ENCODE measurements at regions not wholly inside any gene's neighbourhood (a gene's known extent, or its start where the extent isn't known, plus 50 kb on each side); places are given as distances from the start of the nearest gene placed in this dataset.
"Not testable (repeated sequence)": the region's sequence is repeated elsewhere in the genome, so short reads cannot be mapped to it uniquely, and the experiment has no call there.

- Mint-ChIP-seq H3K4me3 (no peak overlapping the region; the same call in 1 of the 2 replicates), H3K4me1 (ENCODE audit: low read depth) (peaks cover 16% of the 10 kb centered on the region), H3K36me3 (ENCODE audit: low read depth) (peaks cover 4% of the 10 kb centered on the region; the same call in 1 of the 2 replicates), H3K9me3 (peaks cover 22% of the 10 kb centered on the region), H3K27me3 (ENCODE audit: insufficient read depth) (peaks cover 2% of the 10 kb centered on the region; the same call in 1 of the 2 replicates), H3K27ac (peak overlapping the region; percentile 68)
- peak; percentile 92 for DNase-seq
- peak; percentile 93 for TF ChIP-seq CTCF (IDR thresholded peaks at IDR 0.05)
Measured at GRCh38 chr14:52131640-52132320, 62.9 kb upstream of the NID2 start.

- peaks cover 4% of the 10 kb centered on the region for H3K27me3 Mint-ChIP-seq (ENCODE audit: insufficient read depth)
- H3K9me3 Mint-ChIP-seq = peaks cover 6% of the 10 kb centered on the region
- peaks cover 35% of the 10 kb centered on the region for H3K4me1 Mint-ChIP-seq (ENCODE audit: low read depth)
- no peak for TF ChIP-seq CTCF (IDR thresholded peaks at IDR 0.05)
- no peak overlapping the region for H3K4me3 Mint-ChIP-seq
- no peaks in the 10 kb centered on the region for H3K36me3 Mint-ChIP-seq (ENCODE audit: low read depth)
- no peak for DNase-seq
- H3K27ac Mint-ChIP-seq = no peak overlapping the region
Measured at GRCh38 chr14:52129721-52130120, 60.9 kb upstream of the NID2 start.

GRCh38 chr14:52125885-52126284, 57.0 kb upstream of the NID2 start:
- no peaks in the 10 kb centered on the region for H3K9me3 Mint-ChIP-seq
- no peak for DNase-seq
- peak overlapping the region; percentile 53; the same call in 1 of the 2 replicates for H3K4me3 Mint-ChIP-seq
- H3K27me3 Mint-ChIP-seq (ENCODE audit: insufficient read depth) = peaks cover 2% of the 10 kb centered on the region; the same call in 1 of the 2 replicates
- no peak for TF ChIP-seq CTCF (IDR thresholded peaks at IDR 0.05)
- peak overlapping the region; percentile 96 for H3K27ac Mint-ChIP-seq
- no peaks in the 10 kb centered on the region for H3K36me3 Mint-ChIP-seq (ENCODE audit: low read depth)
- peaks cover 43% of the 10 kb centered on the region for H3K4me1 Mint-ChIP-seq (ENCODE audit: low read depth)

GRCh38 chr14:52124791-52125684, 56.2 kb upstream of the NID2 start:
- H3K27ac Mint-ChIP-seq = peak overlapping the region; percentile 96
- H3K4me3 Mint-ChIP-seq = peak overlapping the region; percentile 53
- no peaks in the 10 kb centered on the region for H3K9me3 Mint-ChIP-seq
- peaks cover 2% of the 10 kb centered on the region; the same call in 1 of the 2 replicates for H3K27me3 Mint-ChIP-seq (ENCODE audit: insufficient read depth)
- peaks cover 41% of the 10 kb centered on the region for H3K4me1 Mint-ChIP-seq (ENCODE audit: low read depth)
- no peaks in the 10 kb centered on the region for H3K36me3 Mint-ChIP-seq (ENCODE audit: low read depth)
- peak; percentile 84 for DNase-seq
- TF ChIP-seq CTCF (IDR thresholded peaks at IDR 0.05) = no peak

GRCh38 chr14:52122163-52122562, 53.3 kb upstream of the NID2 start:
- not testable (repeated sequence) for H3K9me3 Mint-ChIP-seq; H3K36me3 Mint-ChIP-seq (ENCODE audit: low read depth); H3K4me3 Mint-ChIP-seq; H3K27ac Mint-ChIP-seq; H3K27me3 Mint-ChIP-seq (ENCODE audit: insufficient read depth); DNase-seq
- peaks cover 44% of the 10 kb centered on the region for H3K4me1 Mint-ChIP-seq (ENCODE audit: low read depth)

- DNase-seq = no peak
- H3K27me3 Mint-ChIP-seq (ENCODE audit: insufficient read depth) = peaks cover 3% of the 10 kb centered on the region
- H3K9me3 Mint-ChIP-seq = no peaks in the 10 kb centered on the region
- H3K4me3 Mint-ChIP-seq = no peak overlapping the region
- TF ChIP-seq CTCF (IDR thresholded peaks at IDR 0.05) = no peak
- H3K27ac Mint-ChIP-seq = no peak overlapping the region
- H3K4me1 Mint-ChIP-seq (ENCODE audit: low read depth) = peaks cover 45% of the 10 kb centered on the region
- no peaks in the 10 kb centered on the region for H3K36me3 Mint-ChIP-seq (ENCODE audit: low read depth)
Measured at GRCh38 chr14:52121441-52121840, 52.6 kb upstream of the NID2 start.
